HG03469 (cell line): ENCODE measurements at regions not wholly inside any gene's neighbourhood (a gene's known extent, or its start where the extent isn't known, plus 50 kb on each side); places are given as distances from the start of the nearest gene placed in this dataset.
A peak's percentile ranks its signal among the peaks of the same experiment; 100 is the strongest.

Experiments used
- ATAC-seq: cut with Tn5 transposase; IDR thresholded peaks from one replicate; pipeline ENCODE4 v1.9.1; 2021; ENCODE audit warnings: mild to moderate bottlenecking, moderate library complexity, moderate number of reproducible peaks; ENCODE audit not compliant: unreplicated experiment

GRCh38 chr6:163637524-163637923 is 223.0 kb downstream of the QKI start:
- peak; percentile 87 for ATAC-seq

- no peak for ATAC-seq
Observed at GRCh38 chr6:163635731-163636364, 221.3 kb downstream of the QKI start.

DNA sequence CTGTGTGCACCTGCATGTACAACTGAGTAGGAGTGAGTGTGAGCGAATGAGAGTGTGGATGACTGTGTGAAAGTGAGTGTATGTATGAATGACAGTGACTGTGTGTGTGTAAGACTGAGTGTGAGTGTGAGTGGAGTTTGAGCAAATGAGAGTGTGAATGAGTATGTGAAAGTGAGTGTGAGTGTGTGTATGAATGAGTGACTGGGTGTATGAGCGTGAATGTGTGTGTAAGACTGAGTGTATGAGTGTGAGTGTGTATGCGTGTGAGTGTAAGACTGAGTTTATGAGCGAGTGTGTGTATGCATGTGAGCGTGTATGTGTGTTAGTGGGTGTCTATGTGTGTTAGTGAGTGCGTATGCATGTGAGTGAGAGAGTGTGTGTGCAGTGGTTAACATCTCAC is 220.8 kb downstream of the QKI start:
- no peak for ATAC-seq

GRCh38 chr6:163634211-163635171 is 220.0 kb downstream of the QKI start:
- ATAC-seq, result no peak

GRCh38 chr6:163630991-163631390 is 216.5 kb downstream of the QKI start:
- no peak for ATAC-seq

DNA sequence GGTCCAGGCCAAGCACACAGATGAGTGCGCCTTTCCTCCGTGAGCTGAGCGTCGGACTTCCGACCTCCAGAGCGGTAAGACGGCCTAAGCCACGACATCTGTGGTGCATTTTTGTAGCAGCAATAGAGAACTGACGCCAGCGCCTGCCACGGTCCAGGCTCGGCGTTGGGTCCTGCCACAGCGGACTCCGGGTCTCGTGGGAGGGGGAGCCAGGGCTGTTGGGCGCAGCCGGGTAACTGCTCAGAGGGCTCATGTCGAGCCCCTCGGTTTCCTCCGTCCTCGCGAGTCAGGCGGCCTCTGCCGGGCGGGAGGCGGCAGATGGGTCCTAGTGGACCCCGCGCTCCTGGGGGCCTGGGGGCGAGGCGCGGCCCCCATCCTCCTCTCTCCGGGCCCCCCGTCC is 216.1 kb downstream of the QKI start:
- no peak for ATAC-seq

GRCh38 chr6:163630096-163630495 is 215.6 kb downstream of the QKI start:
- ATAC-seq, result no peak
